ENCODE measurements at regions not wholly inside any gene's neighbourhood (a gene's known extent, or its start where the extent isn't known, plus 50 kb on each side); places are given as distances from the start of the nearest gene placed in this dataset.

- TF ChIP-seq ZNF274 (IDR thresholded peaks at IDR 0.05; ENCODE audit: low read depth, low read length): no peak
- TF ChIP-seq YY1 (IDR thresholded peaks at IDR 0.05; ENCODE audit: insufficient read depth, insufficient read length): no peak
- no peak for TF ChIP-seq SUZ12 (IDR thresholded peaks at IDR 0.05; ENCODE audit: extremely low read depth, insufficient read depth, insufficient read length)
Observed at GRCh38 chr2:16058256-16058655, 117.9 kb downstream of the MYCN start.
